ENCODE measurements at regions not wholly inside any gene's neighbourhood (a gene's known extent, or its start where the extent isn't known, plus 50 kb on each side); places are given as distances from the start of the nearest gene placed in this dataset.

GRCh38 chr14:101027291-101027690 is 123.8 kb upstream of the RTL1 start:
- peaks cover 49% of the 10 kb centered on the region for H3K36me3 ChIP-seq (ENCODE audit: insufficient read depth, low read length)
- no peak for FAIRE-seq
- Mint-ChIP-seq H3K4me3 (ENCODE audit: unreplicated experiment) (no peak overlapping the region), H3K4me1 (ENCODE audit: low read depth, unreplicated experiment) (peaks cover 5% of the 10 kb centered on the region), H3K9me3 (ENCODE audit: unreplicated experiment) (peaks cover 24% of the 10 kb centered on the region), H3K36me3 (ENCODE audit: low read depth, unreplicated experiment) (peaks cover 54% of the 10 kb centered on the region), H3K27me3 (ENCODE audit: low read depth, unreplicated experiment) (peaks cover 8% of the 10 kb centered on the region), H3K27ac (ENCODE audit: unreplicated experiment) (no peak overlapping the region)
- no peaks in the 10 kb centered on the region for H3K9me3 ChIP-seq (ENCODE audit: insufficient read depth, low read depth, low read length)
- H4K20me1 ChIP-seq (ENCODE audit: insufficient read depth, low read length), result peaks cover 93% of the 10 kb centered on the region
- no peaks in the 10 kb centered on the region for H3K27me3 ChIP-seq (ENCODE audit: insufficient read depth, low read length)
- H3K4me1 ChIP-seq (ENCODE audit: insufficient read depth, low read length), result no peaks in the 10 kb centered on the region
- no peak overlapping the region for H3K27ac ChIP-seq (ENCODE audit: low read depth, low read length)
- H3K4me3 ChIP-seq (ENCODE audit: insufficient read depth, low read depth, low read length), result no peak overlapping the region
- H3K79me2 ChIP-seq (ENCODE audit: insufficient read depth, low read length), result peaks cover 47% of the 10 kb centered on the region
- TF ChIP-seq CTCF (IDR thresholded peaks at IDR 0.05; ENCODE audit: insufficient read depth, low read depth, low read length) (no peak), EZH2 (IDR thresholded peaks at IDR 0.05; ENCODE audit: insufficient read depth, low read length) (no peak)
- no peak overlapping the region for H3K4me2 ChIP-seq (ENCODE audit: low read length)
- no peak for DNase-seq (ENCODE audit: low read depth)
- H2AFZ ChIP-seq (ENCODE audit: low read depth, low read length), result no peak overlapping the region
- no peak overlapping the region for H3K9ac ChIP-seq (ENCODE audit: low read length)

- Mint-ChIP-seq H3K27me3 (ENCODE audit: low read depth, unreplicated experiment) (peaks cover 8% of the 10 kb centered on the region), H3K4me3 (ENCODE audit: unreplicated experiment) (no peak overlapping the region), H3K4me1 (ENCODE audit: low read depth, unreplicated experiment) (peaks cover 5% of the 10 kb centered on the region), H3K9me3 (ENCODE audit: unreplicated experiment) (peaks cover 24% of the 10 kb centered on the region), H3K27ac (ENCODE audit: unreplicated experiment) (no peak overlapping the region), H3K36me3 (ENCODE audit: low read depth, unreplicated experiment) (peaks cover 50% of the 10 kb centered on the region)
- no peak for FAIRE-seq
- no peak overlapping the region for H3K4me3 ChIP-seq (ENCODE audit: insufficient read depth, low read depth, low read length)
- no peaks in the 10 kb centered on the region for H3K27me3 ChIP-seq (ENCODE audit: insufficient read depth, low read length)
- H2AFZ ChIP-seq (ENCODE audit: low read depth, low read length), result no peak overlapping the region
- H3K4me1 ChIP-seq (ENCODE audit: insufficient read depth, low read length), result no peaks in the 10 kb centered on the region
- peaks cover 93% of the 10 kb centered on the region for H4K20me1 ChIP-seq (ENCODE audit: insufficient read depth, low read length)
- no peak overlapping the region for H3K27ac ChIP-seq (ENCODE audit: low read depth, low read length)
- peaks cover 46% of the 10 kb centered on the region for H3K79me2 ChIP-seq (ENCODE audit: insufficient read depth, low read length)
- TF ChIP-seq CTCF (IDR thresholded peaks at IDR 0.05; ENCODE audit: insufficient read depth, low read depth, low read length) (no peak), EZH2 (IDR thresholded peaks at IDR 0.05; ENCODE audit: insufficient read depth, low read length) (no peak)
- DNase-seq (ENCODE audit: low read depth), result no peak
- peaks cover 45% of the 10 kb centered on the region for H3K36me3 ChIP-seq (ENCODE audit: insufficient read depth, low read length)
- H3K4me2 ChIP-seq (ENCODE audit: low read length), result no peak overlapping the region
- no peak overlapping the region for H3K9ac ChIP-seq (ENCODE audit: low read length)
- no peaks in the 10 kb centered on the region for H3K9me3 ChIP-seq (ENCODE audit: insufficient read depth, low read depth, low read length)
Measured at GRCh38 chr14:101027966-101028365, 124.4 kb upstream of the RTL1 start.

- DNase-seq (ENCODE audit: low read depth), result no peak
- Mint-ChIP-seq H3K4me1 (ENCODE audit: low read depth, unreplicated experiment) (peaks cover 5% of the 10 kb centered on the region), H3K9me3 (ENCODE audit: unreplicated experiment) (peaks cover 15% of the 10 kb centered on the region), H3K4me3 (ENCODE audit: unreplicated experiment) (no peak overlapping the region), H3K27me3 (ENCODE audit: low read depth, unreplicated experiment) (peaks cover 6% of the 10 kb centered on the region), H3K27ac (ENCODE audit: unreplicated experiment) (no peak overlapping the region), H3K36me3 (ENCODE audit: low read depth, unreplicated experiment) (peaks cover 44% of the 10 kb centered on the region)
- no peak for TF ChIP-seq EZH2 (IDR thresholded peaks at IDR 0.05; ENCODE audit: insufficient read depth, low read length)
- TF ChIP-seq CTCF (IDR thresholded peaks at IDR 0.05; ENCODE audit: insufficient read depth, low read depth, low read length), result no peak
- FAIRE-seq, result no peak
- H3K9me3 ChIP-seq (ENCODE audit: insufficient read depth, low read depth, low read length), result no peaks in the 10 kb centered on the region
- H3K27me3 ChIP-seq (ENCODE audit: insufficient read depth, low read length), result no peaks in the 10 kb centered on the region
- H4K20me1 ChIP-seq (ENCODE audit: insufficient read depth, low read length), result peaks cover 93% of the 10 kb centered on the region
- H3K27ac ChIP-seq (ENCODE audit: low read depth, low read length), result no peak overlapping the region
- H3K4me1 ChIP-seq (ENCODE audit: insufficient read depth, low read length), result no peaks in the 10 kb centered on the region
- H3K4me3 ChIP-seq (ENCODE audit: insufficient read depth, low read depth, low read length), result no peak overlapping the region
- peaks cover 39% of the 10 kb centered on the region for H3K79me2 ChIP-seq (ENCODE audit: insufficient read depth, low read length)
- H2AFZ ChIP-seq (ENCODE audit: low read depth, low read length), result no peak overlapping the region
- no peak overlapping the region for H3K9ac ChIP-seq (ENCODE audit: low read length)
- H3K36me3 ChIP-seq (ENCODE audit: insufficient read depth, low read length), result peaks cover 40% of the 10 kb centered on the region
- H3K4me2 ChIP-seq (ENCODE audit: low read length), result no peak overlapping the region
Measured at GRCh38 chr14:101028971-101029667, 125.6 kb upstream of the RTL1 start.

Data from astrocyte (in vitro differentiated cells and primary cell).